Transverse colon (tissue), 4 donors: ENCODE measurements at regions not wholly inside any gene's neighbourhood (a gene's known extent, or its start where the extent isn't known, plus 50 kb on each side); places are given as distances from the start of the nearest gene placed in this dataset.

Experiments
- CTCF ChIP-seq, 5 experiments: fragments of 200-600 bp in 3 of 5; fragments of 450-650 bp in 2 of 5; sonication (generic) in 3 of 5; IDR thresholded peaks; 1 replicate in 2 of 5; 2 replicates in 3 of 5; pipeline ENCODE4 v1.5.1; 2016 to 2017; ENCODE audit warnings: antibody characterized with exemption in 5 of 5, inconsistent platforms in 3 of 5, mild to moderate bottlenecking in 2 of 5, moderate library complexity in 1 of 5
- POLR2A ChIP-seq: fragments of 450-650 bp; IDR thresholded peaks from one replicate; pipeline ENCODE4 v1.6.1; 2016; ENCODE audit warnings: antibody characterized with exemption, mild to moderate bottlenecking, moderate library complexity
- POLR2AphosphoS5 ChIP-seq, 3 donors: sonication (generic); formaldehyde crosslinking; IDR thresholded peaks; one replicate each; pipeline ENCODE4 v1.6.1; 2016; ENCODE audit warnings: antibody characterized with exemption in 3 of 3

GRCh38 chr13:78410847-78411246, 192.5 kb downstream of the POU4F1 start:
- TF ChIP-seq POLR2AphosphoS5 (IDR thresholded peaks at IDR 0.05) (no peak), POLR2A (no peak), CTCF (IDR thresholded peaks at IDR 0.05) (no peak)
